Type B pancreatic cell (in vitro differentiated cells): ENCODE measurements at regions not wholly inside any gene's neighbourhood (a gene's known extent, or its start where the extent isn't known, plus 50 kb on each side); places are given as distances from the start of the nearest gene placed in this dataset.

Experiments used
- DNase-seq: peaks from one replicate; pipeline ENCODE4 v3.0.0; 2021; ENCODE audit warnings: mixed read lengths; ENCODE audit not compliant: unreplicated experiment; ENCODE audit errors: extremely low spot score
- H3K27ac Mint-ChIP-seq: 2 replicates; pipeline ENCODE4 v1.8.0; 2021; ENCODE audit warnings: mild to moderate bottlenecking, mixed read lengths
- H3K27me3 Mint-ChIP-seq: 2 replicates; pipeline ENCODE4 v1.8.0; 2021; ENCODE audit warnings: mixed read lengths
- H3K36me3 Mint-ChIP-seq: 2 replicates; pipeline ENCODE4 v1.8.0; 2021; ENCODE audit warnings: mixed read lengths
- H3K4me1 Mint-ChIP-seq: one replicate; pipeline ENCODE4 v1.8.0; 2021; ENCODE audit warnings: mixed read lengths; ENCODE audit not compliant: unreplicated experiment
- H3K4me3 Mint-ChIP-seq: 2 replicates; pipeline ENCODE4 v1.8.0; 2021; ENCODE audit warnings: mild to moderate bottlenecking, mixed read lengths
- H3K9me3 Mint-ChIP-seq: 2 replicates; pipeline ENCODE4 v1.8.0; 2021; ENCODE audit warnings: mixed read lengths
- TF ChIP-seq, protein P1 (sequence below): fragments of 200-600 bp; sonication (generic); conservative IDR thresholded peaks from 2 replicates; pipeline ENCODE4 v1.5.0; 2021; ENCODE audit warnings: antibody characterized with exemption, mild to moderate bottlenecking

GRCh38 chr1:88239205-88239604, 444.9 kb upstream of the PKN2 start:
- TF ChIP-seq, protein P1, sequence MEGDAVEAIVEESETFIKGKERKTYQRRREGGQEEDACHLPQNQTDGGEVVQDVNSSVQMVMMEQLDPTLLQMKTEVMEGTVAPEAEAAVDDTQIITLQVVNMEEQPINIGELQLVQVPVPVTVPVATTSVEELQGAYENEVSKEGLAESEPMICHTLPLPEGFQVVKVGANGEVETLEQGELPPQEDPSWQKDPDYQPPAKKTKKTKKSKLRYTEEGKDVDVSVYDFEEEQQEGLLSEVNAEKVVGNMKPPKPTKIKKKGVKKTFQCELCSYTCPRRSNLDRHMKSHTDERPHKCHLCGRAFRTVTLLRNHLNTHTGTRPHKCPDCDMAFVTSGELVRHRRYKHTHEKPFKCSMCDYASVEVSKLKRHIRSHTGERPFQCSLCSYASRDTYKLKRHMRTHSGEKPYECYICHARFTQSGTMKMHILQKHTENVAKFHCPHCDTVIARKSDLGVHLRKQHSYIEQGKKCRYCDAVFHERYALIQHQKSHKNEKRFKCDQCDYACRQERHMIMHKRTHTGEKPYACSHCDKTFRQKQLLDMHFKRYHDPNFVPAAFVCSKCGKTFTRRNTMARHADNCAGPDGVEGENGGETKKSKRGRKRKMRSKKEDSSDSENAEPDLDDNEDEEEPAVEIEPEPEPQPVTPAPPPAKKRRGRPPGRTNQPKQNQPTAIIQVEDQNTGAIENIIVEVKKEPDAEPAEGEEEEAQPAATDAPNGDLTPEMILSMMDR = no peak
- Mint-ChIP-seq H3K4me3 (no peak overlapping the region), H3K27ac (no peak overlapping the region), H3K4me1 (no peaks in the 10 kb centered on the region), H3K9me3 (peaks cover 8% of the 10 kb centered on the region), H3K27me3 (no peaks in the 10 kb centered on the region), H3K36me3 (no peaks in the 10 kb centered on the region)
- DNase-seq = no peak

DNA sequence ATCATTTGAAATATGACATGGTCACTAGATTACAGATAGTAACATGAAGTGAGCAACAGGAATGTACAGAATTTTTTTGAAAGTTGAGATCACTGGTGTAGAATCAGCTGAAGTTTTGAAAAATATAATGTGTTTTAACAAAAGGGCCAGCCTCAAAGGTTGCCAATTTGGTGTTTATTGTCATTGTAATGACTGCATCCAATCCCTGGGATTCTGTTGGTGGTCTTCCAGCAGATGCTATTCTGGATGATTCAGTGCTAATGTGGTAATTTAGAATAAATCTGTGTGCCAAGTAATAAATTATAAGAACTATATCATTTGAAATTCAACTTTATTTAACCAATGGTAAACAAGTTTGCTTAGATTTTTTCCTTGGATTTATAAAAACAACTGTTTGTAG, 436.4 kb upstream of the PKN2 start:
- Mint-ChIP-seq H3K27ac (no peak overlapping the region), H3K27me3 (no peaks in the 10 kb centered on the region), H3K36me3 (no peaks in the 10 kb centered on the region), H3K4me1 (no peaks in the 10 kb centered on the region), H3K9me3 (peaks cover 4% of the 10 kb centered on the region), H3K4me3 (no peak overlapping the region)
- TF ChIP-seq, protein P1 = no peak
- DNase-seq = no peak

DNA sequence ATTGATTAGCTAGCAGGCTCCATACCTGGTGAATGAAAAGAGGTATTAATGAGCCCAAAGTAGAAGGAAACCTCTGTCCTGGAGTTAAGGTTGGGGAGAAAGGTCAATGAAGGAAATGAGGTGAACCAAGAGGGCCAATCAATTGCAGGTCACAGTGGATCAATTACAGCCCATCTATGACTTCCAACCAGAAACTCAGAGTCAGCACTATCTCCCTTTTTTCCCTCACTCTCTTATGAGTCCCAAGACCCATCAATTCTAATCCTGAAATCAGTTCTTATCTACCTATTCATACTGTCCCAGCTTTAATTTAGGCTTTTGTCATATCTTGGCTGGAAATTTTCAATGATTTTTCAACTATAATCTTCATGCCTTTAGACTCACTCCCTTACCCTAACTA, 433.2 kb upstream of the PKN2 start:
- no peaks in the 10 kb centered on the region for H3K9me3 Mint-ChIP-seq
- H3K36me3 Mint-ChIP-seq = no peaks in the 10 kb centered on the region
- TF ChIP-seq, protein P1 = no peak
- no peak overlapping the region for H3K4me3 Mint-ChIP-seq
- no peaks in the 10 kb centered on the region for H3K27me3 Mint-ChIP-seq
- no peak overlapping the region for H3K27ac Mint-ChIP-seq
- H3K4me1 Mint-ChIP-seq = no peaks in the 10 kb centered on the region
- no peak for DNase-seq

DNA sequence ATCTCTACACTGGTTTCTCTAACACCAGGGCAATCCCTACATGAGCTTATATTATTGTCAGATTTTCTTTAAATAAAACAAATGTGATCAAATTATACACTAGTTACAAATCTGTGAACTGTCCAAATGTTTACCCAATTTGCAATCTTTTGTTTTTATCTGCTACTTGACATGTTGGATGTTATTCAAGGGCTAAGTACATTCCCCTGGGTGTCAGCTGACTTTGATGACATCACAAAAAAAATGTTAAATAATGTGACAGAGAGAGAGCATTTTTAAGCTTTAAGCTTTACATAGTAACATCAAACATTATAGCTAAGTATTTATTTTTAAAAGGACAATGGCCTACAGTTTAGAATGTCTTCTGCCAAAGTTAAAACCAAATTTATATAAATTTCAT, 431.3 kb upstream of the PKN2 start:
- Mint-ChIP-seq H3K9me3 (no peaks in the 10 kb centered on the region), H3K36me3 (no peaks in the 10 kb centered on the region), H3K4me3 (no peak overlapping the region), H3K27me3 (no peaks in the 10 kb centered on the region), H3K27ac (no peak overlapping the region), H3K4me1 (no peaks in the 10 kb centered on the region)
- no peak for DNase-seq
- TF ChIP-seq, protein P1 = no peak

- no peak for DNase-seq
- Mint-ChIP-seq H3K4me1 (no peaks in the 10 kb centered on the region), H3K9me3 (no peaks in the 10 kb centered on the region), H3K36me3 (no peaks in the 10 kb centered on the region), H3K27me3 (no peaks in the 10 kb centered on the region), H3K27ac (no peak overlapping the region), H3K4me3 (no peak overlapping the region)
- TF ChIP-seq, protein P1 = no peak
Measured at GRCh38 chr1:88265606-88266005, 418.5 kb upstream of the PKN2 start.

DNA sequence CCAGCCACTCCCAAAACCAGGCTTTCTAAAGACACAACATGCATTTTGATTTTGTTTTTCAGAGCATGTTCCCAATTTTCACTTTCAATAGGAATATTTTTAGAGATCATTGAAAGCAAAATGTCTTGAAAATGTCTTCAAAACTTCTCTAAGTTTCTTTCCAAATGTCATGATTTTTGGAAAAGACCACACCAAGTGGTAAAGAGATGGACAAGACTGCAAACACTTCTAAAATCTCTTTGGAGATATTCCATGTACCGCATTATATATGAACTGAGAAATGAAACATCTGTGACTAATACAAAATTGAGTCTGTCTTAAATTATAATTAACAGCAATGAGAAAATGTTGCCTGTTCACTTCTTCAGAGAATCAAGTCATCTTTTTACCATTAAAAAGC, 418.0 kb upstream of the PKN2 start:
- Mint-ChIP-seq H3K9me3 (no peaks in the 10 kb centered on the region), H3K27me3 (no peaks in the 10 kb centered on the region), H3K4me3 (no peak overlapping the region), H3K36me3 (no peaks in the 10 kb centered on the region), H3K27ac (no peak overlapping the region), H3K4me1 (no peaks in the 10 kb centered on the region)
- no peak for DNase-seq
- TF ChIP-seq, protein P1 = no peak
